Activated CD8-positive, alpha-beta memory T cell treated with anti-CD3 and anti-CD28 coated beads for 48 hours (primary cell): ENCODE measurements at regions not wholly inside any gene's neighbourhood (a gene's known extent, or its start where the extent isn't known, plus 50 kb on each side); places are given as distances from the start of the nearest gene placed in this dataset.

Experiments used
- DNase-seq, 3 experiments: peaks; one replicate each; pipeline ENCODE4 v3.0.0-alpha.2; 2020; ENCODE audit warnings: low read depth in 2 of 3, low spot score in 2 of 3

DNA sequence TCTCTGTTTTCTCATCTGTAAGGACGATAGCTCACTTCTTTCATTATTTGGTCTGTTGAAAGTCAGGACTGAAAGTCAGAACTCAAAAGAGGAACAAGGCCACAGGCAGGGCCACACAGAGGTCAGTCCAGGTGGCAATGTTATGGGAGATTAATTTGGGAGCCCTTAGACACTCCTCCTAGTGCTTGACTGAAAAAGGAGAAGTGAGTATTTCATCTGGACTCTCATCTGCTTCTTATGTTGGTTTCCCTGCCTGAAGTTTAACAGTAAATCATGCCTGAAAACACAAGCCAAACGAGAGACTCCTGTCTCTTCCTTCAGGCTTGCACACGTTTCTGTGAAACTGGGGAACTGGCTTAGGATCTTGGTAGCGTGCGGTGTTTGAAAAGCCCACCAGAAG lies 248.5 kb downstream of the BUB3 start:
- DNase-seq = no peak

DNA sequence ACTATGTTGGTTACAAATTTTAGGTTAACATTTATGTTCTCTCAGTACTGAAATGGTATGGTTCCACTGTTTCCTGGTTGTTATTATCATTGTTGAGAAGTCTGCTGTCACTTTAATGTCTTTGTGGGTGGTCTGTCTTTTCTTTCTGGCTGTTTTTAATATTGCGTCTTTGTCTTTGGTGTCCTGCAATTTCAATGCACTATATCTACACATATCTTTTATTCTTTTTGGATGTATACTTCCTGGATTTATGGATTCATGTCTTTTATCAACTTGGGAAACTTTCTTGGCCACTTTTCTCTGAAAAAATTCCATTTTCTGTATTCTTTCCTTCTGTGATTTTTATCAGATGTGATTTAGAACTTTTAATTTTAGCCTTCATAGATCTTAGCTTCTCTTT lies 250.2 kb downstream of the BUB3 start:
- DNase-seq = no peak

DNA sequence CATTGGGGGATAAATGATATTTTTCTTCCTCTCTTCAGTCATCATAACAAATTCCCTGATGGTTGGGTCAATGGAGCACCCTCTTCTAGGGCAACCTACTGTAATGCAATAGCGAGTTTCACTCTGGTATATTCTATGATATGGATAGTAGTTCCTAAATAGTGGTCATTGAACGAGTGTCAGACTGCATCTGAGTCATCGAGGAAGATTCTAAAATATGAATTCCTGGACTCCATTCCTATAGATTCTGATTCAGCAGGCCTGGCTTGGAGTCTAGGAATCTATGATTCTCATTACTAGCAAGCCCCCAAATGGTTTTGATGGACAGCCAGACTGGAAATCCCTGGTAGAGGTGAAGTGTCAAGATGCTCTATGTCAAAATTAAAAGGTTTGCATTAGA lies 254.5 kb downstream of the BUB3 start:
- no peak for DNase-seq

DNA sequence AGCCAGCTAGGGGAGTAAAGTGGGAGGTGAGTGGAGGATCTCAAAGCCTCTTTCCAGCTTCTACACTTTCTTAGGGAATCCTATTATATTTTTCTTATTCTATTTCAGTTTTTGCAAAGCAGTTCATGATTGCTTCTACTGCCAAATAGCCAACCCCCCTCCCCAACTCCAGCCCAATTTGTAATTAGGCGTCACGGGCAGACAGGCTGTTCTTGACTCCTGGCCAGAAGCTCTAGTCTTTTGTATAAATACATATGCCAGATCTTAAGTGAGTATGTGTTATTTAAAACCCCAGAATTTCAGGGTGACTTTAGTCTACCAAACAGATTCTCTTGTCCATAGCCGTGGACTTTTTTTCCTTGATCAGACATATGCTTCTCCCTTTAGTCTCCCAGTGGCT lies 255.2 kb downstream of the BUB3 start:
- no peak for DNase-seq

DNA sequence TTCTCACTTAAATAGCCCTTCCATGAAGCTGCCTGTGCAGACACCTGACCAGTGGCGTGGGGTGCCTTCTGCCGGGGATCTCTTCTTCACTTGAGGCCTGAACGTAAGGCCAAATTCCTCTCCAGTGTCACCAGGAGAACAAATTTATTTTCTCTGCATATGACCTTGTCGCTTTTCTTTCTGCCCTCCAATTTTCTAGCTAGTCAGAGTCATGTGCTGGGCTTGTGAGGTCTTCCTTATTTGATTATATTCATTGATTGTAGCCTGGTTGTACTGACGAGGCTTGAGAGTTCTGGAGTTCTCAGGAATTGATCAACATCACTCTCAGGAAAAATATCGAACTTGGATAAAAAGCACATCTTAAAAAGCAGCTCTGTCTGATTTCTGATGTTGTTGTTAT lies 255.7 kb downstream of the BUB3 start:
- no peak for DNase-seq

DNA sequence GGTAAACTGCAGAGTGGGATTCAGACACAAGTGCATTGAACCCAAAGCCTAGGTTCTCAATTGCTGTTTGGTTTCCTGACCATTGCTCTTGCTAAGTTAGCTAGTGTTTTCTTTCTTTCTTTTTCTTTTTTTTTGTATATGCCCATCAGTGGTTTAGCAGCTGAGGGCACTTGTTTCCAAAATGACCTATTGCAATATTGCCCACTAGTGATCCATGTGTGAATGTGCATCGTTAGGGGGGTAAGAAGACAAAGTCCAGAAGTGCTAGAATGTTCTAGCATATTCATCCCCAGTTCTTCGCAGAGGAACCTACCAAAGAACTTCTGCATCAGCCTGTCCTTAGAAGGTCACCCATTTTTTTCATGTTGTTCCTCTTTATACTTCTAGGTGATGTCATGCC lies 252.8 kb upstream of the GPR26 start:
- DNase-seq = no peak

DNA sequence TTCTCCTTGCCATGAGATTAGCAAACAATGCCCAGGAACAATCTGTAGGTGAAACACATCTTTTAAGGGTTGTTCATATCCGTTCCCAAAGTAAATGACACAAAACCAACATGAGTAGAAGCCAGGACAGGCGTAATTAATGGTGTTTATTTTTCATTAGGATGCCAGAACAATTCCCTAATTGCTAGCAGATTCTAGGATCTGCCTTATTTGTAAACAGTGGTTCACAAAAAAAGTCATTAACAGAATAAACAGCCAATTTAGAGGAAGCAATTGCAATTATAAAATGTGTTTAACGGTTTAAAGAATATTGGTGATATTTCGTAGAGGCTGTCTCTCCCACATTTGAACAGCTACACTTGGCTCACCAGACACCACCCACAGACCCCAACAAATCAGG lies 250.6 kb upstream of the GPR26 start:
- no peak for DNase-seq

DNA sequence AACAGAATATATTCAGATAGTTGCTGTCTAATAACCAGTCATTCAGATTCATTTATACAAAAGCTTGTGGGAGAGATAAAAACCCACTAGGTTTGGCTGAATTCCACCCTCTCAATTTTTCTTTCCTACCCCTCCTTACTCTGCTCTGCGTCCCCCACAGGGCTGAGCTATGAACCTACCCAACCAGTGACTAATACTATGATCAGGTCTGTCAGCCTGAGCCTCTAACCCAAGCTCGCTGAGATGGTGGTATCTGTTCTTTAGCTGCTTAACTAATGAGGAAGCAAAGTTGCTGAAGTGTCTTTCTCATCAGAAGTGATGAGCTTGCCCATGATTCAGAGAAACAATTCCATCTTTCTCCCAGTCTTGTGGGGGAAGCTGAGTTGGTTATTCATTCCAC lies 248.7 kb upstream of the GPR26 start:
- DNase-seq = no peak

DNA sequence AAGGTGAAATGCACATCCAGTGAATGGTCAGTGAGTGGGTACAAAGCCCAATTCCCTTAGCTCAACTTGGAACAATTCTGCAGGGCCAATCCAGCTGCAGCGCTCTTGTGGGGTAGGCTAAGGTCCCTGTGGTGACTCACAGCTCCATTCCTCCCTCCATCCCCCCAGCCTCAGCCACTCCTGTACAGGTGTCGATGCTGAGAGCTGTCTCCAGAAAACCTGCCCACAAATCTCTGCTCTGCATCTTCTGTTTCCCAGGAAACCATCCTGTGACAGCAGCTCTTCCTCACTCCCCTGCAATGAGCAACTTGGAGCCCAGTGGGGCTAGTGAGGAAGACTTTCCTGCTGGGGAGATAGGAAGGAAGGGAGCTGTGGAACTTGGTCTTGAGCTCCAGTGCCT lies 244.7 kb upstream of the GPR26 start:
- DNase-seq = no peak

DNA sequence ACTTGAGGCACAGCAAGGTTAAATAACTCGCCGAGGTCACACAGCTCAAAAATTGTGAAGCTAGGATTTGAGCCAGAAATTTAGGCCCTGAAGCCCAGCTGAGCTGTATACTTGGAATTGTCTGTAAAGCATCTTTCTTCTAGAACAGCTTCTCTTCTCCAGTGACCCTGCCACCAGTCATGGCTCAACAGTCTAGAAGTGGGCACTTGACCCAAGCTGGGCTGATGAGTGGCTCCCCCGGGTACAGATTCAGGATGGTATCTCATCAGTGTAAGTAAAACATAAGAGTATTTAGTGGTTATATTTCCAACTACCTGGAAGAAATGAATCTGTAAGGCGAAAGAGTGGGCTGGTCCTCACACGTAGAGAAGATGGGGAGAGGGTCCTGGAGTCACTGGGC lies 243.9 kb upstream of the GPR26 start:
- no peak for DNase-seq

DNA sequence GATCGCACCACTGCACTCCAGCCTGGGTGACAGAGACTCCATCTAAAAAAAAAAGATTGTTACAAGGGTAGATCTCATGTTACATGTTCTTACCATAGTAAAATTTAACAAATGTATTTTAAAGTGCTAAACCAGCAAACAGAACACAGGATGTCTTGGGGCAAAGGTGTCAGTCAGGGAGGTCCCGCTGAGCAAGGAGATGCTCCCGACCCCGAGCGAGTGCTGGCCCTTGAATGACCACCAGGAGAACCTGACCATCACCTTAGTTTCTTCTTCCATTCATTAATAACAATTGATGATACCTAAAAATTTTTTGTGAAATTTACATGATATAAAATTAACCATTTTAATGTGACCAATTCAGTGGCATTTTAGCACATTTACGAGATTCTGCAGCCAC lies 241.6 kb upstream of the GPR26 start:
- DNase-seq = no peak

DNA sequence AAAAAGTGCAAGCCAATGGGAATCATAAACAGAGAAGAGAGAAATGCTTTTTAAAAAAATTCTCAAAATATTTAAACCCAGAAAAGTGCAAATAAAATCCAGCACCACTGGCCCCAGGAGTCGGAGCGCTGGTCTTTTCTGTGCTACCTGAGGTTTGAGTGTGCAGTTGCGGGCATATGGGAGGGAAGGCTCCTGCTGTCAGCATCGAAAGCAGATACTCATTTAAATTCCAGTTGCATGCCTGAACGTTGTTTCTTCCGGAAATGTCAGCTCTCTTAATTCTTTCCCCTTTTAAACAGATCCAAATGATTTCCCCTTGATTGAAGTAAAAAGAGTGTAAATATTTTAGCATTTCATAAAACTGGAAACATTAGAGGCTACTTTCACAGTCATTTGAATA lies 240.5 kb upstream of the GPR26 start:
- no peak for DNase-seq

DNA sequence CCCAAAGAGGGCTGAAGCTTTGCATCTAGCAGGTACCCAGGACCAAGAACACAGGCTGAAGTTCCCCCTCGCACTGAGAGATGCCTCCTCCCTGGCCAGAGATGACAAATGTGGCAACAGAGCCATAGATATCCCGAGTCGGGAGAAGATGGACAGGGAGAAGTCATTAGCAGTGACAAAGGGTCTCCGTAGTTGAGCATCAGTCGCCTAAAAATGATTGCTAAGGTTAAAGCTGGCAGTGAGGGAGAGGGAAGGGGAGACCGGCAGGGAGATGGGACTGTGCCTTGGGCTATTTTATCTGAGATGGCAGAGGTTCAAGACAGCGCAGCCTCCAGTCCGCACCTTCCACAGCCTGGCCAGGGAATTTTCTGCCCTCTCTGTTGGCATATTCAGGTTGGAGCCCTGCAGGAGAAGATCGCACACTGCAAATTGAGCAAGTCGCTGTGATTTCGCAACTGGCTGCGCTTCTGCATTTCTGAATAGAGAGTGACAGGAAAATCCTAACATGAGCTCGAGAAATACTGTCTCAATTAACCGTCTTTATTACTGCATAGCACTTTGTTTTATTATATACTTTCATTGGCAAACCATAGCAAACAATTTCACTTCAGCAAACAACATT lies 238.9 kb upstream of the GPR26 start:
- no peak for DNase-seq

DNA sequence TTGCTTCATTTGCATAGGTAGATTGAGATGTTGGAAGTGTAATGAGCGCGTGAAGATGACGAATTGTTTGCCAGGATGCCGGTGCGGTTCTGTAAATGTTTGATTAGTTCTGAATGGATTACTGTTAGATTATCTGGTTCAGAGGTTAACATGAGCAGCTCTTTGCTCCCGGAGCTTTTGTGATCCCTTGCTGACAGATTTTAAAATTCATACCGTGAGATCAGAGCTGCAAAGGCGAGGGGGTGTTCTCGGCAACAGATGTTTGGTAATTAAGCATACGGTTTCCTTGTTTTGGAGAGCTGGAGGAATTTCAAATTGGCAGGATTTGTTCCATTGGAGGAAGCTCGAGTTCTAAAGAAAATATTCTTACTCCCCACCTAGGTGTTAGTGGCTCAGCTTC lies 237.8 kb upstream of the GPR26 start:
- DNase-seq = no peak

DNA sequence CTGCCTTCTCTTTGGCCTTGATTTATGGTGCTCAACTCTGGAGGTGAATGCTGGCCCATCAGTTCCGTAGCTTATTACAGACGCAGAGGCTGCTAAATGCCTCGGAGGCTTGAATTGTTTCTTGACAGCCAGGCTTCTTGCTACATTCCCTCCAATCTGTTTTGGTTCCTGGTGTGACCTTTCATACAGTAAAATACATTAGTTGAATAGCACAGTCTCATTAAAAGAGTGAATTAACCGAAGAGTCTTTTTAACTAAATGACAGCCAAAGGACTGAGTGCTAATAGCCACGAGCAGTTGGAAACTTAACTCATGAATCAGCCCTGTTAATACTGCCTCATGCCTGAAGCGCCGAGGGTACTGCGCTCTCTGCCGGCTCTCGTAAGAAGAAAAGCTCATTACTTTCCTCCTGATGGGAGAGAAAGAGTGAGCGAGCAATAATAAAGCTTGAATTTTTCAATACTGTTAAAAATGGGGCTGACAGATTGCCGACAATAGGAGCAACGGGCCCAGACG lies 236.4 kb upstream of the GPR26 start:
- DNase-seq = no peak

DNA sequence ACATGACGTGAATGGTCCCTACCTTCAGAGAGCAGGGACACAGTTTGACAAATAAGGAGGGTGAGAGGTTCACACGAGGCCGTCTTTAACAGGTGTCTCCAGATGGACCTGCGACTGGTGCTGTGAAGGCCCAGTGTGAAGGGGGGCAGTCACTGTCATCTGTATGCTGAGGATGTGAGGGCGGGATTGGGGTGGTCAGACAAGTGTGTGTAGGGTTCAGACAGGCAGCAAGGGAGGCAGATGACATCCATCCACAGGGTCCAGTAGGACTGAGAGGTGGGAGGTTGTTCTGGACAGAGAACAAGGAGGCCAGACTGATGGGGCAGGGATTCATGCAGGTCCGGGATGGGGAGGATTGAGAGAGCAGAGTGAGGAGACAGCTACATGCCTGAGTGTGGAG lies 232.6 kb upstream of the GPR26 start:
- DNase-seq = no peak

DNA sequence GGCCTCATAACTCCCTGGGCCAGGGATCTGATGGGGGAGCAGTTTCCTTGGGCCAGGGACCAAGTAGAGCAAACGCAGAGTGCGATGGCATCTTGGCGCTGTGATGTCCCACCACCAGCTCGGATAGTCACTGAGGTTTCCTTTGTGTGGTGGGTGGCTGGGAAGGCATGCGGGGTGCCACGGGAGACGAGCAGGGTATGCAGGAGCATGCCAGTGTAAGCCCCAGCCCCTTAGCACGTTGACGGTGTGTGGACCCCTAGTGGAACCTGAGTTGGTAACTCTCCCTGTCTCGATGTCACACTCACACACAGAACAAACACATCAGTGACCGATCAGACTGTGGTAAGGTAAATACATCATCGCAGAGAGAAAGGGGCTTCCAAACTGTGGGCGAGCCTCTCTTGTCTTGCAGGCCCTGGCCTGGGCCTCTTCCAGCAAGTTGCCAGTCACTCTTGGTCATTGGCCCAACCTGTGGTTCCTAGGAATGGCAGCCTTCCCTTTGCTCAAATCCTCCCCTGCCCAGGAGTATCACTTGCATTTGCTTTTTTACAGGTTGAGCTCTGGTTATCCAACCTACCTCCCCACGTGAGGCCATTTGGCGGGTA lies 231.6 kb upstream of the GPR26 start:
- no peak for DNase-seq

DNA sequence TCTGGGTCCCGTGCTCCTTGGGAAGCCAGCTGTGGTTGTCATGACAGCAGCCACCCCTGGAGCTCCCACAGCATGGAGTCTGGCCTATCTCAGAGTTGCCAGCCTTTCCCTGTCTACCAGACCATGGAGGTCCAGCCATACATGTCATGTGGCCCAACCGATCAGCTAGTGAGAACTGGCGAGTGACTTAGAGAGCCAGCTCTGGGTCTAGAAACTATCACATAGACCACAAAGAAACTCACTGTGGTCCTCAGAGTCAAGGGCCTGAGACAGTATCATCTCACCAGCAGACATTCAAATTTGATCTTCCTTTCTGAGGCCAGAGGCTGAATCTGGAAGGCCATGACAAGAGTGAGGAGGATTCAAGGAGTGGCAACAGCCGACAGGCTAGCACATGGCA lies 223.3 kb upstream of the GPR26 start:
- no peak for DNase-seq

DNA sequence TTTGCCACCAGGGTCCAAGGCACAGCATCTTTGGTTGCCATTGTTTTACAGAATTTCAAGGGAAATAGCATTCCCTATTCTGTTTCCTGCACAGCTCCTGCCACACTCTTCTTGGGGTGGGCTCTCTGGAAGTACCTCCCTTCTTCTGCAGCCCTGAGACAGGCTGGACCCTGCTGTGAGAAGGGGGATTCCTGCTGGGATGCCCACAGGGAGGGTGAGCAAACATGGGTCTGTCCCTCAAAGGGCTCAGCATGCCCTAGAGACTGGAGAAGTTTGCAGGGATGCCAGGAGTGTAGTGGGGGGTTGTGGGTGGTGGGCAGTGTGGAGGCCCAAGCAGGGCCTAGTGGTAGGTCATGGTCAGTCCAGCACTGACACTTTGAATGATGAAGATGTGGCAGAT lies 222.2 kb upstream of the GPR26 start:
- DNase-seq = no peak

DNA sequence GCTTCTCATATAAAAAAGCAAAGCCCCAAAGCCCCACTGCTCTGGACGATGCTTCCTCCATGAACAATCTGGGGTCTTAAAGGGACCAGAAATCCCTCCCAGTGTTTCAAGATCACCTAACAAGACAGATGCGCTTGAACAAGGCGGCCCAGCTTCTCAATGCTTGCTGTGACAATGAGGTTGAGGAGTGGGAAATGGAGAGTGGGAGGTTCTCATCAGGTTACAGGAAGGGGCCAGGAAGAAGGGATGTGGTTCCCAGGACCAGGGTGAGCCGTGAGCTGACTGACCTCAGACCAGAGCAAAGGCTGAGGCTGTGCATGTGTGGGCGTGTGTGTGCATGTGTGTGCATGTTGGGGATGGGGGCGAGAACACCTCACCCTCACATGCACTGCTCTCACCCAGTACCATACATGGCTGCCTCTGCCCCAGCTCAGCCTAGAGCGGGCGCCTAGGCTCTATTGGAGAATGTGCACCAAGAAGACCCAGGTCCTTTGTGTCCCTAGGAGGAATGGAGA lies 220.8 kb upstream of the GPR26 start:
- DNase-seq = no peak

DNA sequence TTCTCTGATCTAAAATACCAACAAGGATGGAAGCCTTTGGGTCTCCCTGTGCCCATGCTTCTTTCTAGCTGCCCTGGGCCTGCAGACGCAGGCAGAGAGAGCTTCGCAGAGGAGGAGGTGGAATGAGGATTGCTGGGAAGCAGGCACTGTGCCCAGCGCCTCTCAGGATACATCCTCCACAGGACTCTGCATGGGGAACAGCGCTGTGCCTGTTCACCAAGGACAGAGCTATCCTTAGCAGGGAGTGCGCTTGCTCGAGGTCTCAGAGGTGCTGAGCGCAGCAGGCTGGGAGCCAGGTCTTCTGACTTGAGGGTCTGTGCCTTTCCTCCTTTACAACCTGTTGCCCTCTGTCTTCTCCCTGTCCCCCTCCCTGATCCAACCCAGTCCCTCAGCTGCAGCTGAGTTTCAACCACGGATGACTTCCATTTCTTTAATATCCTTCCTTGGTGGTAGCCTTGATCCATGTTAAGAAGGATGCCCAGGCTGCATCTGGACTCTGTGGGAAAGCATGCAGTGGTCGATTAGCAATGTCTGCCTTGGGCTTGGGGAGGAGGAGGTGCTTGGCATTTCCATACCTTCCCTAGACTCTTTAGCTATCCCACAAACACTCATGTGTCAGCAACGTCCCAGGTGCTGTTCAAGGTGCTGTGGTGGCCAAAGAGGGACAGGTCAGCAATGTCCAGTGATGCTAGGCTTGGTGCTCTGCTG lies 219.6 kb upstream of the GPR26 start:
- DNase-seq = no peak

DNA sequence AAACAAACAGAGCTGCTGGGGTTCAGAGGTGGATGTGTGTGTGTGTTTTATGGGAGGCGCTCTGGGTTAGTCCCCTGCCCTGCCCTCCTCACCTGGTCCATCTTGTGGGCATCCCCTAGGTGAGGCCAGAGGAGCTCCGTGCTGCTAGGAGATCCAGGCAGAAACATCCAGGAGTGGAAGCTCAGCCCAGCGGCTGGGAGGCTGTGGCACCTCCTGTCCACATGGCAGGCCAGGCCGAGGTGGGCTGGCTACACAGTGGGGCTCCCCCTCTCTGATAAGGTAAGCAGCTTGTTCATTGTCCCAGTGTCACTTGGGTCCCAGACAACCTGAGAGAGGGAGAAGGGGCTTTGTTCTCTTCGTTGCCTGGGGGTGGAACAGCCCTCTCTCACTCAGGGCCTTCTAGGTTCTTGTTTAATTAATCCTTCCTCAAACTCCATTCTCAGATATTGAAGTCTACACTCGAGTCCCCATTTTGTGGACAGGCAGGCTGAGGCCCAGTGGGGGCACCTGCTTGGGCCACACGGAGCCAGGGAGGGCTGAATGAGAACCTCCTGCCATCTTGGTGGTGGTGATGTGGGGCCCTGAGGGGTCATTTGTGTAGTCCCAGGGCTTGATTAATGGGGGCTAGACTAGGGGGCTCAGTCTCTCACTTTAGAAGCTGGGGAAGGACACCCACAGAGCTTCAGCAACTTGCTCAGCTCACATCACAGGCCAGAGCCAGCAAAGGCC lies 216.8 kb upstream of the GPR26 start:
- no peak for DNase-seq
